ENCODE measurements at regions not wholly inside any gene's neighbourhood (a gene's known extent, or its start where the extent isn't known, plus 50 kb on each side); places are given as distances from the start of the nearest gene placed in this dataset.
A peak's percentile ranks its signal among the peaks of the same experiment; 100 is the strongest.

DNA sequence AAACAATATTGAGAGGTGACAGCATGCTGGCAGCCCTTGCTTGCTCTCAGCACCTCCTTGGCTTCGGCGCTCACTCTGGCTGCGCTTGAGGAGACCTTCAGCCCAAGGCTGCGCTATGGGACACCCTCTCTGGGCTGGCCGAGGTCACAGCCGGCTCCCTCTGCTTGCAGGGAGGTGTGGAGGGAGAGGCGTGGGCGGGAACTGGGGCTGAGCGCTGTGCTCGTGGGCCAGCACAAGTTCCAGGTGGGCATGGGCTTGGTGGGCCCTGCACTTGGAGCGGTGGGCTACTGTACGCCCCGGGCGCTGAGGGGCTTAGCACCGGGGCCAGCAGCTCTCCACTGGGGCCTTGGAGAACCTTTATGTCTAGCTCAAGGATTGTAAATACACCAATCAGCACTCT, 1613.8 kb upstream of the IGFBP7 start:
- no peak overlapping the region for H3K27ac ChIP-seq
- no peak for TF ChIP-seq ZFX (IDR thresholded peaks at IDR 0.05; ENCODE audit: borderline replicate concordance)
- TF ChIP-seq, protein P1, sequence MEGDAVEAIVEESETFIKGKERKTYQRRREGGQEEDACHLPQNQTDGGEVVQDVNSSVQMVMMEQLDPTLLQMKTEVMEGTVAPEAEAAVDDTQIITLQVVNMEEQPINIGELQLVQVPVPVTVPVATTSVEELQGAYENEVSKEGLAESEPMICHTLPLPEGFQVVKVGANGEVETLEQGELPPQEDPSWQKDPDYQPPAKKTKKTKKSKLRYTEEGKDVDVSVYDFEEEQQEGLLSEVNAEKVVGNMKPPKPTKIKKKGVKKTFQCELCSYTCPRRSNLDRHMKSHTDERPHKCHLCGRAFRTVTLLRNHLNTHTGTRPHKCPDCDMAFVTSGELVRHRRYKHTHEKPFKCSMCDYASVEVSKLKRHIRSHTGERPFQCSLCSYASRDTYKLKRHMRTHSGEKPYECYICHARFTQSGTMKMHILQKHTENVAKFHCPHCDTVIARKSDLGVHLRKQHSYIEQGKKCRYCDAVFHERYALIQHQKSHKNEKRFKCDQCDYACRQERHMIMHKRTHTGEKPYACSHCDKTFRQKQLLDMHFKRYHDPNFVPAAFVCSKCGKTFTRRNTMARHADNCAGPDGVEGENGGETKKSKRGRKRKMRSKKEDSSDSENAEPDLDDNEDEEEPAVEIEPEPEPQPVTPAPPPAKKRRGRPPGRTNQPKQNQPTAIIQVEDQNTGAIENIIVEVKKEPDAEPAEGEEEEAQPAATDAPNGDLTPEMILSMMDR (IDR thresholded peaks at IDR 0.05), result no peak

DNA sequence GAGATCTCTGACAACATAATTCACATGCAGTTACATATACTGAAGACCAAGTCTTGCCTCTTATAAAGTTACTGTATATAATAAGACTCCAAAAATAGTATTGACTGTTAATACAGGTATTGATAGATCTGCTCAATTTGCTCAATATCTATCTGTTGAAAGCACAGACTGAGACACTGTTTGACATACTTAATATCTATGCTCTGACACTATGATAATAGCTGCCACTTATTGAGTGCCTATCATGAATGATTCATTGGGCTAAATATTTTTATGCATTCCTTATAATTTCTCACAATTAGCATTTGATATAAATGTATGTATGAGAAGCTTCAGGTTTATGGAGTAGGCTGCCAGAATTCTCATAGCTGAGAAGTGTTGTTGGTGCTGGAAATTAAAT, 1600.9 kb upstream of the IGFBP7 start:
- H3K27ac ChIP-seq, result no peak overlapping the region
- no peak for TF ChIP-seq ZFX (IDR thresholded peaks at IDR 0.05; ENCODE audit: borderline replicate concordance)
- TF ChIP-seq, protein P1 (IDR thresholded peaks at IDR 0.05), result no peak

DNA sequence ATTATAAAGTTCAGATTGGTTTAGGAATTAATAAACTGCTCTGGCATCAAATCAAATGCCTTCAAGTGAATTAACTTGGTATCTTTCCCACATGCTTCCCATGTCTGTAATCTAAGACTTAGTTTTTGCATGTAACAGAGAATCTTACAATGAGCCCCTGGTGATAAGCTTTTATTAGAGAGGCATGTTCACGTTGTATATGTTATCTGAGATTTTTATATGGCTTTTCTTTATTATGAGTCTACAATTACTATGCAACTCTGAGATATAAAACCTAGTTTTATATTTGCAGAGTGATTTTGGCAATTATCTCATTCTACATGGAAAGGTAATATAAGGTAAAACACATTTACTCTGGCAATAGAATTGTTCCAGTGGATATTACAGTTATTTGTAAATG, 1578.4 kb upstream of the IGFBP7 start:
- TF ChIP-seq, protein P1 (IDR thresholded peaks at IDR 0.05), result no peak
- TF ChIP-seq ZFX (IDR thresholded peaks at IDR 0.05; ENCODE audit: borderline replicate concordance), result no peak
- H3K27ac ChIP-seq, result peak overlapping the region; percentile 32; the same call in 1 of the 2 replicates

DNA sequence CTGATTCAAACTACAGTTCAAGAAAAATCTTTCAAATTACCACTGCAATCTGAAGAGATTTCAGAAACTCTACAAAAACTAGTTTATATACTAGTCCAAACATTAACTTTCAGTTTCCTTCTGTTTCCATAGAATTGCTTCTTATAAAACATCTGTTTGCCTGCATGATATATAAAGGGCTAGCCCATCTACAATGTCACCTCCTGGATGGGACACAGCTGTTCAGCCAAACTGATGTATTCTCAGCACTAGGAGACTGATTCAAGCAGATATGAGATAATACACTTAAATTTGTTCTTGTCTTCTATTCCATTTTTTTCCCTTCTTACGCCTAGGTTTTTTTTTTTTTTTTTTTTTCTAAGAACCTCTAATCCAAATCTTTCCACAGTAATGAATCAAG, 1569.7 kb upstream of the IGFBP7 start:
- TF ChIP-seq ZFX (IDR thresholded peaks at IDR 0.05; ENCODE audit: borderline replicate concordance), result no peak
- TF ChIP-seq, protein P1 (IDR thresholded peaks at IDR 0.05), result no peak
- H3K27ac ChIP-seq, result no peak overlapping the region

DNA sequence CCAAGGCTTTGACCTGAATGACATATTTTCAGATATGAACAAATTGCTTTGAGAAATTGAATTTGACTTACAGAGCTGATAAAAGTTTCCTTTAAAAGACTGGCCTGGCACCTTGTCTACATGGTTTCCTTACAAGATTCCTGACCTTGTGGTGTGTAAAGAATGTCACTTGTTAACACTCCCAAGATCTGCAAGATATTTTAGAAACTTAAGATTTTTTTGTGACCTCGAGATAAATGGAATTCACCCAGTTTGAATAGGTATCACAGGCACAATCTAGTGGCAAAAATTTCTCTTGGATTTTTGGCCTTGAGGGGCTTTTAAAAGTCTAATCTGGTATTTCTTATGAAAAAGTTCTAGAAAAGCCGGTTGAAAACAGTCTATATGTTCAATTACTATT, 1568.9 kb upstream of the IGFBP7 start:
- no peak overlapping the region for H3K27ac ChIP-seq
- TF ChIP-seq, protein P1 (IDR thresholded peaks at IDR 0.05), result no peak
- no peak for TF ChIP-seq ZFX (IDR thresholded peaks at IDR 0.05; ENCODE audit: borderline replicate concordance)

DNA sequence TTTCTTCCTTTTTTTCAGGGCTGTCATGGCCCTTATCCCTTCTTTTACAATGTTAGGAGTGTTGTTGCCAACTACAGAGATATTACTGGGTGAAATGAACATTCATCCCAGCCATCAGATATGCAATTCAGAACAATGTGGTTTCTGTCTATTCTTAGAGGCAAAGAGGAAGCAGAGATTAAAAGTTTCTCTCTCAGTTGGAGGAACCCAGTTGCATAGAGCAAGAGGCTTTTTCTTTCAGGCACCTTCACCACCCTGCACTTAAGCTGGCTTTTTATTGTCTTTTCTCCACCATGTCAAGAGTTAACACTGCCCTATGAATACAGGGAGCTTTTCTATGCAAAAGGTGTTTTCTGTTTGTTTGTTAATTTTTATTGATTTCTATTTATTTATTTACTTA, 1559.6 kb upstream of the IGFBP7 start:
- H3K27ac ChIP-seq, result no peak overlapping the region
- TF ChIP-seq ZFX (IDR thresholded peaks at IDR 0.05; ENCODE audit: borderline replicate concordance), result no peak
- TF ChIP-seq, protein P1 (IDR thresholded peaks at IDR 0.05), result no peak

DNA sequence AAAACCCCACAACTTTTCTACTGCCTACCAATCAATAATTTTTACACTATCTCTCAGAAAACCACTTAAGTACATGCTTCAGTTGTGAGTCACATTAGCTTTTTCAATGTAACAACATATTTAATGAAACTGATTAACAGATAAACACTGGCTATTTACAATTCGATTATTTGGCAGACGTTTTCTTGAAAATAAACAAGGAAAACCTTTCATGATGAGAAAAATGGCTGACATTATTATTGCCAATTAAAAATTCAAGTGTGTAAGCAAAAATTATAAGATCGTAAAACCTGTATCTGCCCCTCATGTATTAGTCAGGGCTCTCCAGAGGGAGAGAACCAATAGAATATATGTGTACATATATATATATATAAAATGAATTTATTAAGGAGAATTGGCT, 1555.5 kb upstream of the IGFBP7 start:
- H3K27ac ChIP-seq, result peak overlapping the region; percentile 54
- TF ChIP-seq, protein P1 (IDR thresholded peaks at IDR 0.05), result no peak
- TF ChIP-seq ZFX (IDR thresholded peaks at IDR 0.05; ENCODE audit: borderline replicate concordance), result no peak

All from 22Rv1 (cell line).